Vagina (tissue), 2 donors: ENCODE measurements at regions not wholly inside any gene's neighbourhood (a gene's known extent, or its start where the extent isn't known, plus 50 kb on each side); places are given as distances from the start of the nearest gene placed in this dataset.
"Not testable (repeated sequence)": the region's sequence is repeated elsewhere in the genome, so short reads cannot be mapped to it uniquely, and the experiment has no call there.

Experiments used
- POLR2A ChIP-seq, 2 donors: fragments of 450-650 bp; IDR thresholded peaks; one replicate each; pipeline ENCODE4 v1.6.1; 2017; ENCODE audit warnings: antibody characterized with exemption in 2 of 2, mild to moderate bottlenecking in 2 of 2, moderate library complexity in 2 of 2
- POLR2AphosphoS5 ChIP-seq, 2 donors: sonication (generic); formaldehyde crosslinking; IDR thresholded peaks; one replicate each; pipeline ENCODE4 v1.9.0; 2017; ENCODE audit warnings: antibody characterized with exemption in 2 of 2, mild to moderate bottlenecking in 2 of 2, low read depth in 1 of 2; ENCODE audit not compliant: insufficient read depth in 1 of 2
- TF ChIP-seq, protein P1 (sequence below), 3 experiments: fragments of 450-650 bp in 2 of 3; fragments of 200-600 bp in 1 of 3; sonication (generic) in 1 of 3; IDR thresholded peaks; one replicate each; pipeline ENCODE4 v1.5.1; 2017 to 2019; ENCODE audit warnings: antibody characterized with exemption in 3 of 3, mild to moderate bottlenecking in 2 of 3, moderate library complexity in 2 of 3

DNA sequence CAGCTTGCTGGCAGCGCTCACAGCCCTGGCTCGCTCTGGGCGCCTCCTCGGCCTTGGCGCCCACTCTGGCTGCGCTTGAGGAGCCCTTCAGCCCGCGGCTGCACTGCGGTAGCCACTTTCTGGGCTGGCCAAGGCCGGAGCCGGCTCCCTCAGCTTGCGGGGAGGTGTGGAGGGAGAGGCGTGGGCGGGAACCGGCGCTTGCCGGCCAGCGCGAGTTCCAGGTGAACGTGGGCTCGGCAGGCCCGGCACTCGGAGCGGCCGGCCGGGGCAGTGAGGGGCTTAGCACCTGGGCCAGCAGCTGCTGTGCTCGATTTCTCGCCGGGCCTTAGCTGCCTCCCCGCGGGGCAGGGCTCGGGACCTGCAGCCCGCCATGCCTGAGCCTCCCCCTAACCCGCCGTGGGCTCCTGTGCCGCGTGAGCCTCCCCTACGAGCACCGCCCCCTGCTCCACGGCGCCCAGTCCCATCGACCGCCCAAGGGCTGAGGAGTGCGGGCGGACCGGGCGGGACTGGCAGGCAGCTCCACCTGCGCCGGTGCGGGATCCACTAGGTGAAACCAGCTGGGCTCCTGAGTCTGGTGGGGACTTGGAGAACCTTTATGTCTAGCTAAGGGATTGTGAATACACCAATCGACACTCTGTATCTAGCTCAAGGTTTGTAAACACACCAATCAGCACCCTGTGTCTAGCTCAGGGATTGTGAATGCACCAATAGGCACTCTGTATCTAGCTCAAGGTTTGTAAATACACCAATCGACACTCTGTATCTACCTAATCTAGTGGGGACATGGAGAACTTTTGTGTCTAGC lies 1090.1 kb upstream of the TMPRSS15 start:
- TF ChIP-seq, protein P1, sequence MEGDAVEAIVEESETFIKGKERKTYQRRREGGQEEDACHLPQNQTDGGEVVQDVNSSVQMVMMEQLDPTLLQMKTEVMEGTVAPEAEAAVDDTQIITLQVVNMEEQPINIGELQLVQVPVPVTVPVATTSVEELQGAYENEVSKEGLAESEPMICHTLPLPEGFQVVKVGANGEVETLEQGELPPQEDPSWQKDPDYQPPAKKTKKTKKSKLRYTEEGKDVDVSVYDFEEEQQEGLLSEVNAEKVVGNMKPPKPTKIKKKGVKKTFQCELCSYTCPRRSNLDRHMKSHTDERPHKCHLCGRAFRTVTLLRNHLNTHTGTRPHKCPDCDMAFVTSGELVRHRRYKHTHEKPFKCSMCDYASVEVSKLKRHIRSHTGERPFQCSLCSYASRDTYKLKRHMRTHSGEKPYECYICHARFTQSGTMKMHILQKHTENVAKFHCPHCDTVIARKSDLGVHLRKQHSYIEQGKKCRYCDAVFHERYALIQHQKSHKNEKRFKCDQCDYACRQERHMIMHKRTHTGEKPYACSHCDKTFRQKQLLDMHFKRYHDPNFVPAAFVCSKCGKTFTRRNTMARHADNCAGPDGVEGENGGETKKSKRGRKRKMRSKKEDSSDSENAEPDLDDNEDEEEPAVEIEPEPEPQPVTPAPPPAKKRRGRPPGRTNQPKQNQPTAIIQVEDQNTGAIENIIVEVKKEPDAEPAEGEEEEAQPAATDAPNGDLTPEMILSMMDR (IDR thresholded peaks at IDR 0.05) = not testable (repeated sequence)
- not testable (repeated sequence) for TF ChIP-seq POLR2A (IDR thresholded peaks at IDR 0.05); POLR2AphosphoS5 (IDR thresholded peaks at IDR 0.05; ENCODE audit: insufficient read depth in 1 of 2, low read depth in 1 of 2)
